ENCODE measurements at regions not wholly inside any gene's neighbourhood (a gene's known extent, or its start where the extent isn't known, plus 50 kb on each side); places are given as distances from the start of the nearest gene placed in this dataset.

DNA sequence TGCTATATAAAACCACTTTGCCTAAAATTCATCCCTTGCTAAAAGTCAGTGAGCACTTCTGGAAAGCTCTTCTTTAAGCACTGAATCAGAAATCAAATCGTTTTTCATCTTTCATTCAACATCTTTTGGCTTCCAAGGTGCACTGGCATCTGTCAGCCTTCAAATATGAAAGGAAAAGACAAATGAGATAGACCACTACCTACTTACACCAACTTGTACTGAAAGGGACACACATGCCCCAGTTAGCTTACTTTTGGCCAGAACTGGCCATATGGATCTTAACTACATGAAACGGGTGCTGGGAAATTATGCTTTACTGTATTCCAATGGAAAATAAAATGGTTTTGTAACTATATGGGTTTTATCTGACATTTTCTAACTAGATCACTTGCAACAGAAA lies 332.0 kb upstream of the ARPP21 start:
- no peak for TF ChIP-seq CTCF (IDR thresholded peaks at IDR 0.05)
- TF ChIP-seq POLR2A (IDR thresholded peaks at IDR 0.05): no peak
